ENCODE measurements at regions not wholly inside any gene's neighbourhood (a gene's known extent, or its start where the extent isn't known, plus 50 kb on each side); places are given as distances from the start of the nearest gene placed in this dataset.

- peak; percentile 87 for DNase-seq
These were observed 114.9 kb upstream of the NFIB start for GRCh38 chr9:14428781-14429230.

GRCh38 chr9:14427419-14427818 lies 113.5 kb upstream of the NFIB start:
- no peak for DNase-seq

GRCh38 chr9:14424983-14425382 lies 111.0 kb upstream of the NFIB start:
- DNase-seq, result no peak

GRCh38 chr9:14424289-14424688 lies 110.3 kb upstream of the NFIB start:
- no peak for DNase-seq

GRCh38 chr9:14423815-14424261 lies 109.9 kb upstream of the NFIB start:
- no peak for DNase-seq

GRCh38 chr9:14421291-14421690 lies 107.3 kb upstream of the NFIB start:
- DNase-seq, result no peak

- peak; percentile 83 for DNase-seq
These were observed 105.3 kb upstream of the NFIB start for GRCh38 chr9:14418941-14419937.

- DNase-seq, result peak; percentile 71
These were observed 104.5 kb upstream of the NFIB start for GRCh38 chr9:14418301-14418940.

GRCh38 chr9:14417237-14417636 lies 103.3 kb upstream of the NFIB start:
- no peak for DNase-seq

- DNase-seq, result no peak
These were observed 102.0 kb upstream of the NFIB start for GRCh38 chr9:14415947-14416346.

GRCh38 chr9:14413812-14414211 lies 99.9 kb upstream of the NFIB start:
- no peak for DNase-seq

GRCh38 chr9:14412775-14413174 lies 98.8 kb upstream of the NFIB start:
- DNase-seq, result no peak

GRCh38 chr9:14406463-14406862 lies 92.5 kb upstream of the NFIB start:
- no peak for DNase-seq

- no peak for DNase-seq
These were observed 91.3 kb upstream of the NFIB start for GRCh38 chr9:14405176-14405706.

- no peak for DNase-seq
These were observed 89.1 kb upstream of the NFIB start for GRCh38 chr9:14403081-14403480.

- no peak for DNase-seq
These were observed 88.6 kb upstream of the NFIB start for GRCh38 chr9:14402583-14402982.

GRCh38 chr9:14401911-14402310 lies 88.0 kb upstream of the NFIB start:
- no peak for DNase-seq

GRCh38 chr9:14400658-14400995 lies 86.7 kb upstream of the NFIB start:
- peak; percentile 60 for DNase-seq

GRCh38 chr9:14399756-14400657 lies 86.1 kb upstream of the NFIB start:
- DNase-seq, result no peak

- no peak for DNase-seq
These were observed 84.5 kb upstream of the NFIB start for GRCh38 chr9:14398473-14398872.

- DNase-seq, result no peak
These were observed 82.2 kb upstream of the NFIB start for GRCh38 chr9:14396171-14396570.

GRCh38 chr9:14395317-14396082 lies 81.6 kb upstream of the NFIB start:
- DNase-seq, result peak; percentile 57

All from right forelimb (tissue), 1 donor.